GM21717 (cell line): ENCODE measurements at regions not wholly inside any gene's neighbourhood (a gene's known extent, or its start where the extent isn't known, plus 50 kb on each side); places are given as distances from the start of the nearest gene placed in this dataset.
"Not testable (repeated sequence)": the region's sequence is repeated elsewhere in the genome, so short reads cannot be mapped to it uniquely, and the experiment has no call there.

Source experiments
- ATAC-seq: cut with Tn5 transposase; IDR thresholded peaks from one replicate; pipeline ENCODE4 v1.9.1; 2021; ENCODE audit warnings: mild to moderate bottlenecking, moderate library complexity; ENCODE audit not compliant: unreplicated experiment

DNA sequence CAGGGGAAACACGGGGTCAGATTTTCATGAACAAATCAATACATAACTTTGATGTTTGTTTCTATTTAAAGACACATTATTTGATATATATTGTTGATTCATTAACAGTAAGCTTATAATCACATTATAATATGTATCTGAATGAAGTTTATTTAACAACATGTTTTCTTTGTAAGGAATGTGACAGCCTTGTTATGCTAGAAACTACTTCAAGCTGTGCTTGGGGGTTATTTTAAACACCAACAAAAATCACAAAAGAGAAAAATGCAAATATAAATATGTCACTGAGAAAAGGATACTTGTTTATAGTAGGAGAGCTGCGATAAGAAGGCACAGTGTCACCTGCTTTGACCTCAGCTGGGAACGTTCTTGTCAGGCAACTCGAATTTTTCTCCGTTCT, 354.6 kb upstream of the AGA start:
- ATAC-seq = no peak

GRCh38 chr4:177798161-177798560, 355.9 kb upstream of the AGA start:
- ATAC-seq = no peak

DNA sequence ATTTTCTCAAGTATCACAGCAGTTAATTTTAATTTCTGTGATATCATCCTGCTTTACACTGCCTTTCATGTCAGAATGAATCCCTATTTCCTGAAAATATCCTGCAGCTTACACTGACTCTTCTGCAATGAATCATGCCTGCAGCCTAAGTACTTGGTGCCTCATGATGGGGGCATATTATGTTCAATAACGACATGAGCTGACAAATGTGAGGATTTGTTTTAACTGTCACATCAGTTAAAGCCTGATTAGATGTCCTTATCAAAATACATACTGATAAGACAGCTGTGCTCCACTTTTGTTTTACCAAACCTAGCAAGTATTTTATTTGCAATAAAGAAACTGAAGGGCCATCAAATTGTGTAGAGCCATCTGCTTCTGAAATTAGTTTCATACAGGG, 359.9 kb upstream of the AGA start:
- ATAC-seq = no peak

DNA sequence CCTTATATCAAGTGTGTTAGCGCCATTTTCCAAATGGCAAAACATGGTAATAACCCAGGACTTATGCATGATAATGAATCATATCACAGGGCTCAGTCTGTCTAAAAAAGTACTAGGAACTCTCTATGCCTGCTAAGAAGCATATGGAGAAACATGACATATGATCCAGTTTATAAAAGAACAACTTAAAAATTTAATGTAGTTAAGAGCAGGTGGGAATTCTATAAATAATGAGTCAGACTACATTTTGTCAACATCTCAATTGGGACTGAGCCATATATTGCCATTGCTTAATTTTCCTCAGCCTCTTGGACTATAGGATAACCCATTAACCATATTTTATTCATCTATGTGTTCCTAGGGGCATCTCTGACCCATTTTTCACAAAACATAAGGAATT, 360.4 kb upstream of the AGA start:
- no peak for ATAC-seq

GRCh38 chr4:177803151-177803550, 360.9 kb upstream of the AGA start:
- no peak for ATAC-seq

DNA sequence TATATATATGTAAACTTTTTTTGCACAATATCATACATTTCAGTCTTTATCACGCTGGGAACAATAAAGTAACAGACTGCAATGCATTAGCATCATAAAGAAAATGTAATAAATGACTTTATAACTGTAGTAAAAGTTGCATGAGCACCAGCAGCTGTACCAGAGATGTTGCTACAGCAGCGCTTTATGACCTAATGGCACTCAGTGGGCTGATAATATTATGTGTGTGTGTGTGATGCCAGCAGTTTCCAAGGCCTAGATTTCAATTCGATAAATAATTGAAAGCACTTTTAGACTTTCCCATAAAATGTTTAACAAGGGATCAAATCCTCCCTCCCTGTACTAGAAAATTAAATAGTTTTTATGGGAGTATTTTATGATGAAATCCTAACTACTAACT, 367.6 kb upstream of the AGA start:
- ATAC-seq = no peak

DNA sequence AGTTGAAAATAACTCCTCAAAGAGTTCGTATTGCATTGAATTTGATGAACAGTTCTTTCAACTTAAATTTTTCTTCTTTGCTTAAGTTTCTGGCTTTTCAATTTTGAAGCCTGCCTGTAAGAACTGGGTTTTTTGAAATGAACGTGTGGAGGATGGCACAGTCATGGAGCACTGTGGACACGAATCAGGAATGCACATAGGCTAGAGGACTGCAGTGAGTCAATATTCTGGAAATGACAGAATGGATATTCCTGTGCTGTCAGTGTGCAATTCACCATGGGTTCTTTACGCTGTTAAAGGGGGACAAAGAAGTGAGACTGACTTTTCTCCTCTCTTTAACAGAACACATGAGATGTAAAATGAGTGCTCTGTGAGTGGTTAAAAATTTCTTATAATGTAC, 368.0 kb upstream of the AGA start:
- no peak for ATAC-seq

GRCh38 chr4:177818392-177818791, 376.2 kb upstream of the AGA start:
- not testable (repeated sequence) for ATAC-seq

- no peak for ATAC-seq
These were observed 384.7 kb upstream of the AGA start for GRCh38 chr4:177826973-177827372.

DNA sequence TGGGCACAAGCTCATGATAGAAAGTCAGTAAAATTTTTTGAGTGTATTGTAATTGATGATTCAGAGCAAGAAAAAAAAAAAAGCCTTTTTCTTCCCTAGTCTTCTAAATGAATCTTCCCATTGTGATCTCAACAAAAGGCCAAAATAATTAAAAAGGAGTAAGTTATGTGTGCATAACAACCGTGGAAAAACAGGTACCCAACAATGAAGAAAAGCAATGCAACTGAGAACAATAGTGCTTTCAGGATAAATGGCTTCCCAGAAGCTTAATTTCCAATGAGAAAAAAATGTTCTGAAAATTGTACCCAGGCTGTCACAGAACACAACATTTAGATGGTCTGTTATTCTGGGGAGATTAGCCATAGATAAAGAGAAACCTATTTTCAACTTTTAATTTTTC, 399.0 kb upstream of the AGA start:
- no peak for ATAC-seq

DNA sequence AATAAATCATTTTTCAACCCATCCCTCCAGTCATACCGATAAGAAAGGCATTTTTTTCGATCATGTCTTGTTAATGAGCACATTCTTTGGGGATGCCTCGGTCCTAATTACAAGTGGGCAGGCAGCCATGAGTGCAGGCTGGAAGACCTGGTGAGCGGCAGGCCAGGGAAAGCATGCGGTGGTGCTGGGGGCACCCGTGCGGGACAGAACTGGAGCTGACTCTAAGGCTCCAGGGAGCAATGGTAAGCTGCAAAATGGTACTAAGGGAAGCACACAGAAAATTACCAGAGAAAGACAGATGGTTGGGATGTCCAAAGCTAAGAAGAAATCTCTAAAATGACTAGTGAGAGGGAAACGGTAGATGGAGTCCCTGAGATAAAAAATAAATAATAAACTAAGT, 411.0 kb upstream of the AGA start:
- ATAC-seq = no peak

- no peak for ATAC-seq
These were observed 413.4 kb upstream of the AGA start for GRCh38 chr4:177855507-177856197.

DNA sequence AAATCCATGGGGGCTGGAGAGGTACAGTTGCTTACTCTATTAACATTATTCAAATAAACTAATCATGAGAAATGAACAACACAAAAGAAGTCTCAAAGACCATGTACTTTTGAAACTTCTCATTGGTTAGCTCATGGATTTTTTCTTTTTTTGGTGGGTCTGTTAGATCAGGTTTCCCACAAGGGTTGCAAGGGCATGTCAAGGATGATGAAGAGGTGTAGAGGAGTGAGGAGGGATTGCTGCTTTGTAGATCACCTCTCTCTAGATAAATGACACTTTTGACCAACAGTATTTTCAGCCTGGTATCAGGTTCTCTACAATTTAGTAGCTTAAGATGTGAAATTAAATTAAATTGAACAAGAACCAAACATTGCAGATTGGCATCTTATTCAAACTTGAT, 417.9 kb upstream of the AGA start:
- no peak for ATAC-seq

DNA sequence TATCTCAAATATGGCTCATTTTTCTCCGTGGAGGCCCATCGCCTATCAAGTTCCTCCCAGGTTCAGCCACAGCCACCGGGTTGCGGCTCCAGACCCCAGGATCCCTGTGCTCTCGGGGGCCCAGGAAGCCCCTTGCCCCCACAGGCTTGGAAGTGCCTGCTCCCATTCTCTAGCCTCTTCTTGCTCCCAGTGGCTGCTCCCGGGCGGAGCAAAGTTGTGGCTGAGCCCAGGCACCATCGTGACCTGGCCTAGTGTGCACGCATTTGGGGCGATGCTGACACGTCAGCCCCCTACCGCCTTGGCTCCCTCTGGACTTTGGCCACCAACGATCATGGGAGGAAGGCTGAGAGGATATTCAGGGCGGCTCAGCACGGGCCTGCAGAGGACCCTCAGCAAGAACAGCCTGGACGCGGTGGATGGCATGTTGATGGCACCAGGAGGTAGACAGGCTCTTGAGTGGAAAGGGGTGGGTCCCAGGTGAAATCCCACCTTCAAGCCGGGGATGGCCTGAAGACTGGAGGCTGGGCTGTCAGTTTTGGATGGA, 419.4 kb upstream of the AGA start:
- ATAC-seq = no peak

- ATAC-seq = no peak
These were observed 420.4 kb upstream of the AGA start for GRCh38 chr4:177862541-177863176.

DNA sequence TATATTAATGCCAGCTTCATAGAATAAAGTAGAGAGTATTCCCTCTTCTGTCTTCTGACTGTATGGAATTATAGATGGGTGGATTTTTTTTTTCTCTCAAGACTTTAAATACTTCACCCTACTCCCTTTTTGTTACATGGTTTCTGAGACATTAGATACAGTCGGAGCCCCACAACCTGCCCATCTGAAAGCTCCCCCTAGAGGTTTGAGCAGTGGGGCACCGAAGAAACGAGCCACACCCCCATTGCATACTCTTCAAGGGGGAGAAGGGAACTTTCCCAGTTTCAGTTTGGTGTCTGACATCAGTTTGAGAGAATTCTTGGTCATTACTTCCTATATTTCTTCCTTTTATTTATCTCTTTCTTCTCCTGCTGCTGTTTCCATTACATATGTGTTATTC, 437.6 kb upstream of the AGA start:
- ATAC-seq = no peak

GRCh38 chr4:177895136-177895535, 452.9 kb upstream of the AGA start:
- no peak for ATAC-seq

GRCh38 chr4:177901786-177902185, 459.5 kb upstream of the AGA start:
- no peak for ATAC-seq

GRCh38 chr4:177902386-177902785, 460.1 kb upstream of the AGA start:
- no peak for ATAC-seq

DNA sequence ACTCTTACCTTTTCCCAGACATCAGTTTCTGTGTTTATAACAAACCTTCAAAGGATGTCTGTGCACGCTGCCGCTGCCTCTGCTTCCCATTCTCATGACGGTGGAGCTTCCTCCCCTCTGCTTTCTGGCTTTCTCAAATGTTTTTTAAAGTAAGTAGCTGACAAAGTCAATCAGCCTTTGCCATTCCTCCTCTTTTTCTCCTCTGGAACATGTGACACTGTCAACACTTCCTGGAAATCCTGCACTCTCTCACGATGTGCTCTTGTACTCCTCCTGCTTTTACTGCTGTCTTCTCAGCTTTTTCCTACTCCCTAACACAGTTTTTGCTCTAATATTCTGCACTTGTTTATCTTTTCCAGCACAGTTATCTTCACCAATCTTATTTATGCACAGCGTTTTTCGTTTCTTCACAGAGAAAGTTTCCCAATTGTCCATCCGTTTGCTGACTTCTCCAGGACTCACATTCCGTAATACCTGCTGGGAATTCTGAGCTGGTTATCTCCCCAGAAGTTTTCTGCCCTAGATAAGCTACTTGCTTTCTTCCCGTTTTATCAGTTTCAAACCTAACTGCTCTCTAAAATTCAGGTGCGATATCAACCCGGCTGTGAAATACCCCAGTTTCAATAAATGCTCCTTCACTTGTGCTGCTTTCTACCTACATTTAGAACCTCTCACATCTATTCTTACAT, 465.6 kb upstream of the AGA start:
- no peak for ATAC-seq

- ATAC-seq = no peak
These were observed 479.5 kb upstream of the AGA start for GRCh38 chr4:177921715-177922114.

DNA sequence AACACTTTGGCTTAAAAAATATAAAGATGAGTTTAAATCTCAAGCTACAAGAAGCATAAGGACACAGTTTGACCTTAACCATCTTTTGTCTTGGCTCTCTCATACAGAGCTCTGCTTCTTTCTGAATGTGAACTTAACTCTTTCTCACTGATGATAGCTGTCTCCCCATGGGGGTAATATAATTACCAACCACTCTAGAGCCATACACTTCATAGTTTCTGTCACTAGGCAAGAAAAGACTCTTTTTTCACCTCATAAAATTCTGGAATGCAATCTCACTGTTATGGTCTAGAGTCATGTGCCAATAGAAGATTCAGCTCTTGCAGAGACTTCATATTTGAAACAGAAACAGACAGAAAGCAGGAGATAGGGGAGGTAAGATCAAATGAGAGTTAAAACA, 481.7 kb upstream of the AGA start:
- ATAC-seq = no peak
